ENCODE measurements at regions not wholly inside any gene's neighbourhood (a gene's known extent, or its start where the extent isn't known, plus 50 kb on each side); places are given as distances from the start of the nearest gene placed in this dataset.

DNA sequence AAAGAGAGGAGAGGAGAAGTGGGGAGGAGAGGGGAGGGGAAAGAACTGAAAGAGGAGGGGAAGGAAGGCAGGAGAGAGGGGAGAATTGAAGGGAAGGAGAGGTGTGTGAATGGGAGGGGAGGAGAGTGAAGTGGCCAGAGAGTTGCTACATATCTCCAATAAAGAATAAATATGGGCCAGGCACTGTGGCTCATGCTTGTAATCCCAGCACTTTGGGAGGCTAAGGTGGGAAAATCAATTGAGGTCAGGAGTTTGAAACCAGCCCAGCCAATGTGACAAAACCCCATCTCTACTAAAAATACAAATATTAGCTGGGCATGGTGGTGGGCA is 482.4 kb downstream of the NAF1 start:
- TF ChIP-seq, protein P1, sequence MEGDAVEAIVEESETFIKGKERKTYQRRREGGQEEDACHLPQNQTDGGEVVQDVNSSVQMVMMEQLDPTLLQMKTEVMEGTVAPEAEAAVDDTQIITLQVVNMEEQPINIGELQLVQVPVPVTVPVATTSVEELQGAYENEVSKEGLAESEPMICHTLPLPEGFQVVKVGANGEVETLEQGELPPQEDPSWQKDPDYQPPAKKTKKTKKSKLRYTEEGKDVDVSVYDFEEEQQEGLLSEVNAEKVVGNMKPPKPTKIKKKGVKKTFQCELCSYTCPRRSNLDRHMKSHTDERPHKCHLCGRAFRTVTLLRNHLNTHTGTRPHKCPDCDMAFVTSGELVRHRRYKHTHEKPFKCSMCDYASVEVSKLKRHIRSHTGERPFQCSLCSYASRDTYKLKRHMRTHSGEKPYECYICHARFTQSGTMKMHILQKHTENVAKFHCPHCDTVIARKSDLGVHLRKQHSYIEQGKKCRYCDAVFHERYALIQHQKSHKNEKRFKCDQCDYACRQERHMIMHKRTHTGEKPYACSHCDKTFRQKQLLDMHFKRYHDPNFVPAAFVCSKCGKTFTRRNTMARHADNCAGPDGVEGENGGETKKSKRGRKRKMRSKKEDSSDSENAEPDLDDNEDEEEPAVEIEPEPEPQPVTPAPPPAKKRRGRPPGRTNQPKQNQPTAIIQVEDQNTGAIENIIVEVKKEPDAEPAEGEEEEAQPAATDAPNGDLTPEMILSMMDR (IDR thresholded peaks at IDR 0.05; ENCODE audit: low read depth, low read length, missing input control) = no peak
- TF ChIP-seq SP1 (IDR thresholded peaks at IDR 0.05) = no peak
- no peak for TF ChIP-seq YY1 (IDR thresholded peaks at IDR 0.05)
- no peak for TF ChIP-seq RAD21 (IDR thresholded peaks at IDR 0.05)
- no peak for TF ChIP-seq FOXA1 (IDR thresholded peaks at IDR 0.05)
- TF ChIP-seq, protein P2, sequence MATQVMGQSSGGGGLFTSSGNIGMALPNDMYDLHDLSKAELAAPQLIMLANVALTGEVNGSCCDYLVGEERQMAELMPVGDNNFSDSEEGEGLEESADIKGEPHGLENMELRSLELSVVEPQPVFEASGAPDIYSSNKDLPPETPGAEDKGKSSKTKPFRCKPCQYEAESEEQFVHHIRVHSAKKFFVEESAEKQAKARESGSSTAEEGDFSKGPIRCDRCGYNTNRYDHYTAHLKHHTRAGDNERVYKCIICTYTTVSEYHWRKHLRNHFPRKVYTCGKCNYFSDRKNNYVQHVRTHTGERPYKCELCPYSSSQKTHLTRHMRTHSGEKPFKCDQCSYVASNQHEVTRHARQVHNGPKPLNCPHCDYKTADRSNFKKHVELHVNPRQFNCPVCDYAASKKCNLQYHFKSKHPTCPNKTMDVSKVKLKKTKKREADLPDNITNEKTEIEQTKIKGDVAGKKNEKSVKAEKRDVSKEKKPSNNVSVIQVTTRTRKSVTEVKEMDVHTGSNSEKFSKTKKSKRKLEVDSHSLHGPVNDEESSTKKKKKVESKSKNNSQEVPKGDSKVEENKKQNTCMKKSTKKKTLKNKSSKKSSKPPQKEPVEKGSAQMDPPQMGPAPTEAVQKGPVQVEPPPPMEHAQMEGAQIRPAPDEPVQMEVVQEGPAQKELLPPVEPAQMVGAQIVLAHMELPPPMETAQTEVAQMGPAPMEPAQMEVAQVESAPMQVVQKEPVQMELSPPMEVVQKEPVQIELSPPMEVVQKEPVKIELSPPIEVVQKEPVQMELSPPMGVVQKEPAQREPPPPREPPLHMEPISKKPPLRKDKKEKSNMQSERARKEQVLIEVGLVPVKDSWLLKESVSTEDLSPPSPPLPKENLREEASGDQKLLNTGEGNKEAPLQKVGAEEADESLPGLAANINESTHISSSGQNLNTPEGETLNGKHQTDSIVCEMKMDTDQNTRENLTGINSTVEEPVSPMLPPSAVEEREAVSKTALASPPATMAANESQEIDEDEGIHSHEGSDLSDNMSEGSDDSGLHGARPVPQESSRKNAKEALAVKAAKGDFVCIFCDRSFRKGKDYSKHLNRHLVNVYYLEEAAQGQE (IDR thresholded peaks at IDR 0.05) = no peak
- no peak for TF ChIP-seq HNF4G (IDR thresholded peaks at IDR 0.05)
- TF ChIP-seq, protein P3, sequence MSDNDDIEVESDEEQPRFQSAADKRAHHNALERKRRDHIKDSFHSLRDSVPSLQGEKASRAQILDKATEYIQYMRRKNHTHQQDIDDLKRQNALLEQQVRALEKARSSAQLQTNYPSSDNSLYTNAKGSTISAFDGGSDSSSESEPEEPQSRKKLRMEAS (IDR thresholded peaks at IDR 0.05) = no peak
- no peak for TF ChIP-seq HNF4A (conservative IDR thresholded peaks at IDR 0.05)
- no peak for TF ChIP-seq EGR1 (IDR thresholded peaks at IDR 0.05; ENCODE audit: low read depth in 2 of 2)
- TF ChIP-seq, protein P4, sequence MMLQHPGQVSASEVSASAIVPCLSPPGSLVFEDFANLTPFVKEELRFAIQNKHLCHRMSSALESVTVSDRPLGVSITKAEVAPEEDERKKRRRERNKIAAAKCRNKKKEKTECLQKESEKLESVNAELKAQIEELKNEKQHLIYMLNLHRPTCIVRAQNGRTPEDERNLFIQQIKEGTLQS (IDR thresholded peaks at IDR 0.05) = no peak
- no peak for TF ChIP-seq GABPA (IDR thresholded peaks at IDR 0.05 in 1 of 2, conservative IDR thresholded peaks at IDR 0.05 in 1 of 2)
- TF ChIP-seq JUND (IDR thresholded peaks at IDR 0.05) = no peak
- no peak for TF ChIP-seq TAF1 (conservative IDR thresholded peaks at IDR 0.05)

Data from liver (tissue), 3 donors.